ENCODE measurements at regions not wholly inside any gene's neighbourhood (a gene's known extent, or its start where the extent isn't known, plus 50 kb on each side); places are given as distances from the start of the nearest gene placed in this dataset.

DNA sequence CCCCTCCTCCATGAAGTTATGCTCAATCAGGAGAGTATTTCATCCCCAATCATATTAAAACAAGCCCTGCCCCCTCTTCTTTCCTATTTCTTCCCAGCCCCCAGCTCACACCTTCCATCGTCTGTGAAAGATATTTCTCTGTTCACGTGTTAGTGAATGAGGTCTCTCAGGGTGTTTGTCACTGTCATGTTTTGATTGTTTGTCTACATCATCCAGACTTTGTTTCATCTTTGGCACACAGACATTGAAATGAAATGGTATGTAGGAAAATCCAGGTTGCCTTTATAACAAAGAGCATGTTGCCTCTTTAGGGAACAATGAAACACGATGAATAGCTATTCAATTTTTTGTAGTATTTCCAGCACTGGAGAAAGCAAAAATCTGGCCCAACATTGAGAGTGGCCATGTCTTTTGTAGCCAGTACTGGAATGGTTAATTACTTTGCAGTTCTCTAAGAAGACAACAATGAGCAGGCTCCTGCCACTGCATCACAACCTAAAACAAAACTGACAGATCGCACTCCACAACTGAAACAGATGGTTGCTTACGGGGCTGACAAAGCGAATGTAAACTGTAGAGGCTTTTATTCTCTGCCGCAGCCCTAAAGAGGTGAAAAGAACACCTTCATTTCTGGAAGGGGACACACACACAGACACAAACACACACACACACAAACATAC lies 543.6 kb upstream of the CITED2 start:
- DNase-seq: no peak
- intact Hi-C loops (cut with DNase I): no loop called here

DNA sequence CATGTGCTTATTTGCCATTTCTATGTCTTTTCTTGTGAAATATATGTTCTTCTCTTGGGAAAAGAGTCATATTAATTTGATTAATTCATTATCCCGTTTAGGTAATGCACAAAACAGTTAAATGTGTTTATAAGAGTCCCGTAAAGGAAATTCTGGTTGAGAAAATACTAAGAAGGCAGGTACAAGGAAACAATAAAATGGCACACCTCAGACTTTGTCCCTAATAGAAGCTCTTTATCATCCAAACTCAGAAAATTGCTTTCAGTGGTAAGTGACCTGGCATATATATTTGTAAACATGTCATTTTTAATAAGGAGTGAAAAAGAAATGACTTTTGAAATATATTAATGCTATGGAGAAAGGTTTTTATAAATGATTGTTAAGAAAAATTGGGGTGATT lies 540.5 kb upstream of the CITED2 start:
- intact Hi-C loops (cut with DNase I): no loop called here
- DNase-seq: no peak

DNA sequence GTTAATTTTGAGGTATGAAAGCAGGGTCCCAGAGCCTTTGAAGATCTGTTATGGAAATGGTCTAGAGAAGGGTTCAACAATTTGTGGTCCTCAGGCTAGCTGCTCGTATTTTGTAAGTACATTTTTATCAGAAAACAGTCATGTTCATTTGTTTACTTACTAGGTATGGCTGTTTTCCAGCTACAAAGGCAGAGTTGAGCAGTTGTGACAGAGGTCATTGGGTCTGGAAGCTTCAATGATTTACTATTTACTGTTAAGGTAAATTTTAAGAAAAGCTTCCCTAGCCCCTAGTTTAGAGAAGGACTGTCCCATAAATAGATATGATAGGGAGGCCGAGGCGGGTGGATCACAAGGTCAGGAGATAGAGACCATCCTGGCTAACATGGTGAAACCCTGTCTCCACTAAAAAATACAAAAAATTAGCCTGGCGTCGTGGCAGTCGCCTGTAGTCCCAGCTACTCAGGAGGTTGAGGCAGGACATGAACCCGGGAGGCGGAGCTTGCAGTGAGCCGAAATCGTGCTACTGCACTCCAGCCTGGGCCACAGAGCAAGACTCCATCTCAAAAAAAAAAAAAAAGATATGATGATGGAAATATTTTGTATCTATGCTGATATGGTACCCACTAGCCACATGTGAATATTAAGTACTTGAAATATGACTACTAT lies 538.4 kb upstream of the CITED2 start:
- DNase-seq: no peak
- intact Hi-C loops (cut with DNase I): no loop called here

DNA sequence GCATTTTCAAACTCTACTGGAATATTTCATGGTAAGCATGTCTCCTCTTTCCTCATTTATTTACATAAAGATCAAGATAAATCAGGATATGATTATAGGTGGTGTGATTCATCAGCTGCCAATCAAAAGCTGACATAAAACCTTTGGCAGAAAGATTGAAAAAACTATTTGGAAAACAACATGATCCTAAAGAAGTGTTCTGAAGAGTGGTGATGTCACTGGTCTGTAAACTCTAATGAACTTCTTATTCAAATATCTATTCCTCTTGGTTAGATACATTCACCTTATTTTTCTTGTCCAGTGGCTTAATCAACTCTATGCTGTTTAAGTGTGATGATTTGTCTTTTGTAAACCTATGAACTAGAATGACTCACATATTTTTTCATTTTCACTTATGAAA lies 535.5 kb upstream of the CITED2 start:
- no peak for DNase-seq
- intact Hi-C loops (cut with DNase I): no loop called here

DNA sequence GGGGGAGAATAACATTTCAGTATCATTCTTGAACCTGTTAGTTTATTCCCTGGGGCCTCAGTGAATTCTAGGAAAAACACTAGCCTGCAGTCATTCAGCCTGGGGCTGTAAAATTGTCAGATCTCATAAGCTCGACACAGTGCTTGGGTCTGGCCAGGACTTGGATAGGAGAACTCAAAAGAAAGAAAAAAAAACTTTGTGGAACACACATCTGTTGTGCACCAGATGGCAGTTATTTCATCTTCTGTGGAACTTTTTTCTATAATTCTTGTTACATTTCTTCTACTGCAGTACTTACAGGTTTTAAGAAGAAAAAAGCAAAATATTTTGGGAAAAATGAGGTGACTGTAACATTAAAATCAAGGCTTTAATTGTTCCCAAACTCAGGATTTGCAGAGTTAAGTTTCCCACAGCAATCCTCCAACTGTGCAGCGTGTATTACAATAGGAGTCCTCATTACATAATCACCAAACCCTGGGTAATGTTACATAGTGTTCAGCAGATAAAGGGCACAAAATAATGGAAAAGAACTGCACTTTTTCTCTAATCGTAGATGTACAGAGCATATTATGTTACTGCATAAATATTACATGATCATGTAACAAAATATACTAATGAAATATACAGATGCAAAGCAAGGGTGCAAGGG lies 531.1 kb upstream of the CITED2 start:
- DNase-seq: no peak
- intact Hi-C loops (cut with DNase I): no loop called here

DNA sequence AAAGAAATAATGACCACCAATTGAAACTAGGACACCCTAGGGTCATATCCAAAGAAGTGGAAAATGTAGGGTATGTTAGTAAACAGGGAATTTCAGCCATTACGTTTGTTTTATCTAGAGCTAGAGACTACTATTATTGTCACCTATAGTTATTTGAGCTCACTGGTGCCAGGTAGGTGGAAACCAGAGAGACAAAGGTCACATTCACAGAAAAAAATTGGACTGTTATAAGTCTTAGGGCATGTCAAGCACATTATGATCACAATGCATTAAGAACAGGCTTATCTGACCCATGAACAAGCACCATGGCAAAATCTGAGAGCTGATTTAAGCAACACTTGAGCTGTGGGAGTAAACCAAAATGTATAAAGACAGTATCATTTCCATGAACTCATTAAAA lies 530.1 kb upstream of the CITED2 start:
- DNase-seq: no peak
- intact Hi-C loops (cut with DNase I): no loop called here

DNA sequence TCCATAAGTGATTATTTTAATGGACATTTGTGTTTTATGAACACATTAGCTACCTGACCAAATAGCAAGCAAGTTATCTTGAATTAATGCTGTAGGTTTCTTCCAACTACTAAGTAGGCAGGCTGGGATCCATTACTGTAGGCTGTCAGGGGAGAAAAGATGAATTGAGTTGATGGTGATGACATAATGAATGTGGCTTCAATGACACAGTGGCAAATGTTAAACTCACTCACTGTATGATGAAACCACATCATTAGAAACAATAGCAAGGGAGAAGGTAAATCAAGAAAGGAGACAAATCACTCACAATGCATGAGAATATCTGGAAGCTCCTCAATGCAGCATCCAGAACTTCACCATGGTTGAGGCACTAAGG lies 529.7 kb upstream of the CITED2 start:
- intact Hi-C loops (cut with DNase I): no loop called here
- DNase-seq: no peak

DNA sequence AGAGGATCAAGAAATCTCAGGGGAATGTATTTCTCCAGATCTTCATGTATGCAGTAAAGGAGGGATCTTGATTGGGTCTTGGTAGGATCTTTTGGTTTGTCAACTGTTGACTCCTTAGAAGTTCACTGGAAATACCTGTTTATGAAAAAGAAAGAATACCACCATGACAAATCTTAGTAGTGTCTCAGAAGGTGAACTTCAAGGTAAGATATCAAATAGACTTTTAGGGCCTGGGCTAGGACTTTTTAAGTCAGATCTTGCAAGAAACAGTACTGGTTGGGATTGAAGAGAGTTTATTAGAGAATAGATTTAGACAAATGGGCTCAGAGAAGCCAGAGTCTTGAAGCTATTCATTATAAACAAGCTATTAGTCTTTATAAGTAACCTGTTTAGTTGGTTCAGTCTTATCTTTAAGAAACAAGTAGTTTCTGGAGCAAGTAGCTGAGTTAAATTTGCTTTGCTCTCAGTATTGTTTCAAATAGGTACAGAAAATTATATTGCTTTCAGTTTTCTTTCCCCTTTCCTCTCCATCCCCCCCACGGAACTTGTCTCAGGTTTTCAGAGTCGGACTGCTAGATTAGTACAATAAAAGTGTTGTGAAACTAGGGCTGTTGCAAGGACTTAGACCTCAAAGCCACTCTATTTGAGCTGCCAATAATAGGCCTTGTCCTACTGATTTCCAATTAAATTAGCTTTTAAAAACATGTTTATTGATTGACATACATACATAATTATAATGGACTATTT lies 529.1 kb upstream of the CITED2 start:
- intact Hi-C loops (cut with DNase I): no loop called here
- no peak for DNase-seq

DNA sequence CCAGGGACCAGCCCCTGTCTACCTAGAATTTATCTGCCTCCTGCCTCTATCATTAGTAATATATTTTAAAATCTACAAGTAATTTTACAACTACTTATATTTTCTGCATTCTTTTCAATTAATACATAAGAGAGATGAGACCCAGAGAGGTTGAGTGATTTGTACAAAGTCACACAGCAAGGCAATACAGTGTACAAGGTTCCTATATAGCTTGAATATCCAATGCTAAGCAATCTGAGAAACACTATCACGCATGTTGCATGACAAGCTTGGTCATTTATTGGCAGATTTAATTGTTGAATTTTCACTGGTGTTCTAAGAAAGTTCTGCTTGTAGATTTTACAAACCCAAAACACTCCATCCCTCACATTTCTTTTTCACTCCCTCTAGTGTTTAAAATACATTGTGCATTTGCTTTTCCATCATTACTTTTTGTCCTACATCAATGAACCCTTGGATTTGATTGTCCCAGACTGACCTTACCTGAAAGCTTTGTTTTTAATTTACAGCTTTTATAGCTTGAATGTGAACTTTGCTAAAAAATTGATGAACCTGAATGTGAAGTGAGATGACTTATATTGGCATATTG lies 520.9 kb upstream of the CITED2 start:
- intact Hi-C loops (cut with DNase I): no loop called here
- no peak for DNase-seq

DNA sequence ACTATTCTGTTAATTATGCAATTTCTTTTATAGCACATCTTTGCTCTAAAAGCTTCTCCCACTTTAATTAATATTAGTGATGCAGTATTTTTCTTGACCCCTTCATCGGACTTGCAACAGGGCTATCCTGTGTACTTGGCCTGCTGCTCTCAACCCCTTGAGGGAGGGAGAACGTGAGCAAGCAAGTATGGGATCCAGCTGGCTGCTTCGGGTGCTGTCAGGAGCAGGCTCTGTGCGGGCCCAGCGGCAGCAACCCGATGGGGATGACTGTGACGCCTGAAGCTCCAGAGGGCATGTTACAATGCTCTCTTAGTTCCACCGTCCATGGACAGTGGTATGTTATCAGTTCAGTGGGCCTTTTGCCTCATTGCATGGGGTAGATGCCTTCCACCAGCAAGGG lies 519.8 kb upstream of the CITED2 start:
- intact Hi-C loops (cut with DNase I): no loop called here
- no peak for DNase-seq

DNA sequence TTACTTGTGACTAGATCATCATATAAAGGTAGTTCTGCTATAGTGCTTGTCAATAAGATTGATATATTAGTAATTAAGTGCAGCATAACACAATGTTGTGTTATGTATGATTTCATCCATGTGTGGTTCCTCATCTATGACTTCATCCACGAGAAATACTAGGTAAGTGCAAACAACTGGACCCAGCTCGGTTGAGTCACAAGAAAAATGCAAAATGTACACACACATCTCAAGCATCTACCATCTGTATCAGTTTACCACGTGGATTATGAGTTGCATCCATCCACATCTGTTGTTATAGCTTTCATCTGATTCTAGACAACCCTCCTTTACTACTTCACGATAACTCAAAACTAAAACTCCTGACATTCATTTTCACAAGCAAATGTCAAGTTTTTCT lies 517.0 kb upstream of the CITED2 start:
- intact Hi-C loops (cut with DNase I): no loop called here
- DNase-seq: no peak

DNA sequence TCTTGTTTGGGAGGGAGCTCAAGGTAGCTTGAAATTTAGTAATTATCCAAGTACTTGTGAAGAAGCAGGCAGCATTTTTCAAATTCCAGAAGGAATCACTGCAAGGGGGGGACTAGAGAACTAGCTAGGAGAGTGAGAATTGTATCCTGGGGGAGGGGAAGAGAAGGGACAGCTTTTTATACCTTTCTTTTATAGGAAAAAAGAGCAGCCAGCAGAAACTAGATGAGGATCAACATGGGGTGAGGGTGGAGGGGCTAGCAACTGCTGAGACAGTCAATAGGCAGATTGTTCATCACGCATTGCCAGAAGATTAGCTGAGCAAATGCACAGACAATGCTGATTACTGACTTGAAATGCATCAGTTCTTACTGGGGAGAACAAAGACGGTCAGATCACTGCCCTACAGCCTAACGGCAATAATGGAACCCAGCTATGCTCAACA lies 514.3 kb upstream of the CITED2 start:
- intact Hi-C loops (cut with DNase I): no loop called here
- peak in 1 of 42 donors; percentile 5 for DNase-seq

DNA sequence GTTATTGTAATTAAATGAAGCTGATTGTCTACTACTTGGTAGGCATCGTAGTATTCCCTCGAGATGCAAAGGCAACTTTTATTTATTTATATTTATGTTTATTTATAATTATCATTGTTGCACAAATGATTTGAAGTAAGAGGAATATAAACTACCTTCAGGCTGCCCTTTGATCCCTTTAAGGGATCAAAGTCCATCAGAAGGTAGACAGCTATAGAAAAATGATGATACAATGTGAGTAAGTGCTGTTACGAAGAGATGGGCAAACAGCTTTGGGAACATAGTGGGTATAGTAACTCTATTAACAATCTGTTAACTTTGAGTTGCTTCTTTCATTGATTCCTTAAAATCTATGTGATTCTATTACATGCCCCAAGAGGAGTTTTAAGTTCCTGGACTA lies 512.8 kb upstream of the CITED2 start:
- intact Hi-C loops (cut with DNase I): no loop called here
- no peak for DNase-seq

DNA sequence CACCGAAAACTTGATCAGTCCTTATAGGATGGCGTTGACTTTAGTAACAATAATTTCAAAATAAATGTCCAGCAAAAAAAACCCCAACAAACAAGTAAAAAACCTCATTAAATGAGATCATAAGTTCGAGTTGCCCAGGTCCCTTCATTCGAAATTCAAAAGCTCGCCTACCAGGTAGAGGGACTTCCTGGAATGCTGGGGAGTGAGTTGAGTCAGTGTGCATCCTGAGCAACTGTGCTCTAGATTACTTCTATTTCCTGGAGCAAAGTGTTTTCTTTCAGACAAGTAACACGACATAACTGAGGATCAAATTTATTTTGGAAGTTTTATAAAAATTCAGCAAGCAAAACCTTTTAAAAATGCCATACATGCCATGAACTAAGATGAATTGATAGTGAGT lies 511.9 kb upstream of the CITED2 start:
- intact Hi-C loops (cut with DNase I): no loop called here
- DNase-seq: no peak

DNA sequence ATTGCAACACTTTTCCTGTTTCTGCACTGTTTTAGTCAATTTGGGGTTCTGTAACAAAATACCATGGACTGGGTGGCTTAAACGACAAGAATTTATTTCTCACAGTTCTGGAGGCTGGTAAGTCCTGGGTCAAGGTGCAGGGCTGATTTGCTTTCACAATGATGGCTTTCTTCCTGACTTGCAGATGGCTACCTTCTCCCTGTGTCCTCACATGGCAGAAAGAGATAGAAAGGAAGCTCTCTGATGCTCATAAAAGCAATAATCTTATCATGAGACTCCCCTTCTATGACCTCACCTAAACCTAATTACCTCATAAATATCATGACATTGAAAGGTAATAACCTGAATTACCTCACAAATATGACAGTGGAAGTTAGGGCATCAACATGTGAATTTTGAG lies 511.5 kb upstream of the CITED2 start:
- intact Hi-C loops (cut with DNase I): no loop called here

DNA sequence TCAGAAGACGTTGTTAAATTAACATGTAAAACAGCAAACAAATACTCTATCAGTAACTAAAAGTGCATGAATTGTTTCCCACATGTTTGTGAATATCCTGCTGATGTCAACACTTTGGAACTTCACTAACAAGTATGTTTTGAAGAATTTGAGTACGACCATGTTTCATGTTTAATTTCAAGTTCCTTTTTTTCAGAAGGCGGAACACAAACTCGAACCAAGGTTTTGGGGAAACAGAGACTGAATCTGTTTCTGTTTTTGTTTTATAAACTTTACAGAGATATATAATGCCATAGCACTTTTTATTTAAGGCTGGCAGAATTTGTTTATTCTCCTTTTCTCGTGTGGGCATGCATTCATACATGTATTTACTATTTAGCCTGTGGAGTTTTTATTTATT lies 509.3 kb upstream of the CITED2 start:
- intact Hi-C loops (cut with DNase I): no loop called here
- DNase-seq: no peak

More for the DNA sequence above, 511.5 kb upstream of the CITED2 start:
- DNase-seq: no peak

DNA sequence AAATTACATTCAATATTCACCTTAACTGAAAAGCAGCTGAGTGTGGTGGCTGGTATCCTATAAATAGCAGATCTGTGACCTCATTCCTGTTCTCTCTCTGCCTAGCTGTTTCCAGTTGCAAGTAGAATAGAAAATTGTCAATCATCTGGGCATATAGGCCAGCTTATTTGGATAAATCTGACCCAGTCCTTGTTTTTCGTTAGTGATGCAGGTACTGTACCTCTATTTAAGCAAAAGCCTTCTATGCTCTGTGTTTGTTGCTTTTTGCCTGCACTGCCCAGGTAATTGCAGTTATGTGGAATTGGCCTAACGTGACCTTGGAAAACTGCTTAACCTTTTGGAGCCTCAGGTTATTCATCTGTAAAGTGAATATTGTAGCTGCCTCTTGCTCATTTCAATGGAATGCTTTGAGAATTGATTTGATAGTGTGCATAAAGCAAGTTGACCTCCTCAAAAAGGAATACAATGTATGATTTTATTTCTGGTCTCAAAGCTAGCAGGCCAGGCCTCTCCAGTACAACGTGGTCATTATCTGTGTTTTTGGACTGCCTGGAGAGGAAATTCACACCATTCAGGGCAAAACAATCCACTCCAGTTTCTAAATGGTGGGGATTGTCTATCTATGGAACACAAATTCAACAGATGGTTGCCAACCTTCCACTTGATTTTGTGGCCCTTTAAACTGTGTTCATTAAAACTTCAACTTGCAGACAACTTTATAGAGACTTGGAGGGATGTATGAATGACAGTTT lies 508.7 kb upstream of the CITED2 start:
- intact Hi-C loops (cut with DNase I): no loop called here
- peak in 12 of 42 donors; percentile 8 to 65 (median 24) for DNase-seq

DNA sequence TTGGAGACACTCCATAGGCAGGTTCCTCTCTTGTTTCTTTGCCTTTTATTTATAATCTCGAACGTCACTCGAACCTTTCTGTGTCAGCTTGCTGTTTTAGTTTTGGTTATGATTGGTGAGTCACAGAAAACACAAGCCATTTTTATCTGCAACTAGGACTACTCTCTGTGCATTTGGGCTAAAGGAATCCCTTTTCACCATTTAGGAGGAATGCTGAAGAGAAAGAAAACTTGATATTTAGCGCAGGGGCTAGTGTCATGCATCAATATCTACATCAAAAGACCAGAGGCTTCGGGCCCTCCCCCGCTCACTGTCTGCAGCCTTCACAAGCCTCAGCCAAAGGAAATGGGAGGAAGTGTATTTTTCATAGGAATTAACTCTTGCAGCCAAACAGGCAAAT lies 507.8 kb upstream of the CITED2 start:
- intact Hi-C loops (cut with DNase I): no loop called here
- peak in 1 of 42 donors; percentile 2 for DNase-seq

DNA sequence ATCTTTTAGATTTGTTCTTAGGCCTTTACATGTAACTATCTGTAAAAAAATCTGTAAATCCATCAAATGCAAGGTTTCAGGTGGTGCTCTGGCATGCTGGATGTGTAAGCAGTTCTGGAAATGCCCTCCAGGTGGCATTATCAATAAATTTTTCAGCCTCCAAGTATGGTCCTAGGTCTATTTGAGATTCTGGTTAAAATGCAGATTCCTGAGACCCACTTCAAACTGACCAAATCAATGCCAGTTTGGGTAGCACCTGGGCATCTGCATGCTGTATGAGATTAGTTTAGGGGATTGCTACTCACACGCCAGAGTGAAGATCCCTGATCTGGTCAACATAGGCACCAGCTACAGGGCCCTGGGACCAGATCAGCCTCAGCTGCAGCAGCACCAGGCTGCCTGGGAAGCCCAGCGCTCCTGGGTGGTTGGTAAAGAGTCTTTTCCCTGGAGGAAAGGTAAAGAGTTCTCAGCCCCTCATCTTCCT lies 507.3 kb upstream of the CITED2 start:
- DNase-seq: peak in 26 of 42 donors; percentile 5 to 79 (median 44)
- intact Hi-C loops (cut with DNase I): no loop called here

Data from head of caudate nucleus (tissue), 42 donors.